Stimulated activated CD8-positive, alpha-beta memory T cell treated with anti-CD3 and anti-CD28 coated beads, Interleukin-15, amount 100 ng/mL, for 24 hours (primary cell): ENCODE measurements at regions not wholly inside any gene's neighbourhood (a gene's known extent, or its start where the extent isn't known, plus 50 kb on each side); places are given as distances from the start of the nearest gene placed in this dataset.
"Not testable (repeated sequence)": the region's sequence is repeated elsewhere in the genome, so short reads cannot be mapped to it uniquely, and the experiment has no call there.

ENCODE experiments used
- DNase-seq: peaks from one replicate; pipeline ENCODE4 v3.0.0-alpha.2; 2020; ENCODE audit warnings: low read depth

GRCh38 chr2:129812654-129813053 is 166.8 kb upstream of the RAB6C start:
- DNase-seq = no peak

GRCh38 chr2:129813404-129813803 is 166.1 kb upstream of the RAB6C start:
- no peak for DNase-seq

GRCh38 chr2:129816813-129817574 is 162.5 kb upstream of the RAB6C start:
- DNase-seq = no peak

GRCh38 chr2:129819855-129820254 is 159.6 kb upstream of the RAB6C start:
- no peak for DNase-seq

GRCh38 chr2:129820908-129821307 is 158.6 kb upstream of the RAB6C start:
- DNase-seq = no peak

GRCh38 chr2:129821445-129821844 is 158.0 kb upstream of the RAB6C start:
- no peak for DNase-seq

GRCh38 chr2:129823044-129823443 is 156.4 kb upstream of the RAB6C start:
- DNase-seq = no peak

GRCh38 chr2:129827311-129828090 is 152.0 kb upstream of the RAB6C start:
- no peak for DNase-seq

GRCh38 chr2:129828792-129829191 is 150.7 kb upstream of the RAB6C start:
- no peak for DNase-seq

GRCh38 chr2:129829588-129829987 is 149.9 kb upstream of the RAB6C start:
- DNase-seq = no peak

- DNase-seq = no peak
Observed at GRCh38 chr2:129831018-129831417, 148.4 kb upstream of the RAB6C start.

GRCh38 chr2:129833465-129833864 is 146.0 kb upstream of the RAB6C start:
- DNase-seq = not testable (repeated sequence)

- DNase-seq = no peak
Observed at GRCh38 chr2:129847043-129847442, 132.4 kb upstream of the RAB6C start.

- no peak for DNase-seq
Observed at GRCh38 chr2:129849559-129850160, 129.8 kb upstream of the RAB6C start.

- no peak for DNase-seq
Observed at GRCh38 chr2:129857200-129857599, 122.3 kb upstream of the RAB6C start.

- DNase-seq = no peak
Observed at GRCh38 chr2:129859175-129859574, 120.3 kb upstream of the RAB6C start.

- DNase-seq = no peak
Observed at GRCh38 chr2:129860088-129860487, 119.4 kb upstream of the RAB6C start.

- no peak for DNase-seq
Observed at GRCh38 chr2:129861666-129862288, 117.7 kb upstream of the RAB6C start.

- no peak for DNase-seq
Observed at GRCh38 chr2:129862668-129863067, 116.8 kb upstream of the RAB6C start.

GRCh38 chr2:129863350-129863749 is 116.1 kb upstream of the RAB6C start:
- no peak for DNase-seq

- no peak for DNase-seq
Observed at GRCh38 chr2:129864719-129865118, 114.7 kb upstream of the RAB6C start.

- no peak for DNase-seq
Observed at GRCh38 chr2:129865976-129866375, 113.5 kb upstream of the RAB6C start.

- no peak for DNase-seq
Observed at GRCh38 chr2:129866391-129866790, 113.1 kb upstream of the RAB6C start.
